HL-60/S4 (cell line): ENCODE measurements at regions not wholly inside any gene's neighbourhood (a gene's known extent, or its start where the extent isn't known, plus 50 kb on each side); places are given as distances from the start of the nearest gene placed in this dataset.

Experiments
- in situ Hi-C: fragments of 300-500 bp; cut with MboI; formaldehyde crosslinking; loops from 2 replicates; pipeline ENCODE4 v1.14.3; 2022; ENCODE audit warnings: low sequenced_read_pairs

GRCh38 chr5:174229514-174230370, 184.2 kb downstream of the NSG2 start:
- in situ Hi-C loops, result no loop called here

- in situ Hi-C loops, result no loop called here
Observed at GRCh38 chr5:174231956-174232487, 186.5 kb downstream of the NSG2 start.

GRCh38 chr5:174234388-174234787, 188.9 kb downstream of the NSG2 start:
- in situ Hi-C loops, result no loop called here

GRCh38 chr5:174235221-174236011, 189.9 kb downstream of the NSG2 start:
- in situ Hi-C loops, result no loop called here

DNA sequence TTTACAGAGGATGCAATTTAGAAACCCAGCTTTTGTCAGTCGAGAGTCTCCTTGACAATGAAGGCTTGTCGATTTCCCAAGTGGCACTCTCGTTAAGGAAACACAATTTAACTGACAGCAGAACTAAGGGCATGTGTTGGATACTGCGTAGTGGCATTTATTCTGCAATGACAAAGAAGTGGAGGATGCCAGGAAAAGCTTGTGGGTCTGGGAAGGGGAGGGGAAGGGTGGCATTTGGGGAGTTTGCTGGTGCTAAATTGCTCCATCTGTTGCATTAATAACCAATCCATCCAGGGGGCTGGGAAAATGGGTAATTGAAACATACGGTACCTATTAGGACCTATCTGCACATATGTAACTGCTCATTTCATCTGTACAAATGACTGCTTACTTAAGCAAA, 190.6 kb downstream of the NSG2 start:
- in situ Hi-C loops, result no loop called here

GRCh38 chr5:174239718-174240117, 194.2 kb downstream of the NSG2 start:
- in situ Hi-C loops, result no loop called here

DNA sequence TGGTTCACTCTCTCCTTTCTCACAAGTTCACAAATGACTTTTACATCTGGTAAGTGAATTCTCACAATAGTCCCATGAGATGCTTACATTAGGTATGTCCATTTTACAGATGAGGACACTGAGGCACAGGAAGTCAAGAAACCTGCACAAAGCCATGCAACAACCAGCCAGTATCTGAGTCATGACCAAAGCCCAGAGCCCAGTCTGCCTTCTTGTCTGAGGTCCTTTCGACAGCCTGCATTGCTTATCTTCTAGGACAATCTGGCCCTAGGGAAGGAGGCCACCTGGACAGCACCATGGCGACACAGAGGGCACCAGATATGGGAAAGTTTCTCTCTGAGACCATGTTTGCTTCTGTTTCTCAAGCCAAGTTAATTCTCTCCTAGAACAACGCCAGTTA, 197.1 kb downstream of the NSG2 start:
- in situ Hi-C loops, result no loop called here

GRCh38 chr5:174243904-174244303, 198.4 kb downstream of the NSG2 start:
- in situ Hi-C loops, result no loop called here

DNA sequence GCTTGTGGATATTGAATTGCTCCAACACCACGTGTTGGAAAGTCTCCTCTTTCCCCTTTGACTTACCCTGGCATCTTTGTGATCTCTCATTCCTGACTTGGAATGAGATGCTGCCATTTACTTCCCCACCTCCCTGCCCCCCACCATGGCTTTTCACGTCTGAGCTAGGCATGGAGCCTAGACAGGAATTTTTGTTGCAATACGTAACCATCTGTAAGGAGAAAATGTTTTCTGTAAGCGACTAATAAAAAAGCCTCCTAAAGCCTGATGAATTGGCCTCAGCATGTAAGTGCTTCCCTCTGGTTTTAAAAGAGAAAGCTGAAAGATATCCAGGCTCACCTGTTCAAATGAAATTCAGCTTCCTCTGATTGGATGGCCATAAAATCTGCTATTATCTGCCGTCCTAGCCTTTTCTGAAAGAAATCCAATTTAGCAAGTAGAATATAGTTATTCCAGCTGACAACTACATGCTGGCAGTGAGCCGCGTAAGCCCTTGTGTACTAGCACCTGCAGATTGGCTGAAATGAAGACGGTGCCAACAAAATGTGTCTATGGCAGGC, 200.1 kb downstream of the NSG2 start:
- in situ Hi-C loops, result no loop called here

- in situ Hi-C loops, result no loop called here
Observed at GRCh38 chr5:174246743-174247142, 201.2 kb downstream of the NSG2 start.

DNA sequence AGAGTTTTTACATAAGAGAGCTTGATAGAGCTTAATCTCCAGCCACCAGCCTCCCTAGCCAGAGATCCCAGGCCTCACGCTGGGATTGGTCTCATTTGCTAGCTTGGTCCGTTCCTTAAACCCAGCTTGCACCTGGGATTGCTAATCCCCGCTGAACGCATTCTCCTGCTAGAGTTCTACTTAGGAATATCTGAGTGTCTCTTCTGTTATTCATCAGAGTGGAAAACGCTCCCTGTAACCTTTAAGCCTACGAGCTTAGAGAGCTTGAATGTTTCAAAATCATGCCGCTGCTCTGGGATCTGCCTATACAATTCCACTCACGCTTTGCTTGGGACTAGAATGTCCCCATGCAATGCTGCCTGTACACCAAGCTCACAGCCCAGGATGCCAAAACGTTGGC, 201.8 kb downstream of the NSG2 start:
- in situ Hi-C loops, result no loop called here

DNA sequence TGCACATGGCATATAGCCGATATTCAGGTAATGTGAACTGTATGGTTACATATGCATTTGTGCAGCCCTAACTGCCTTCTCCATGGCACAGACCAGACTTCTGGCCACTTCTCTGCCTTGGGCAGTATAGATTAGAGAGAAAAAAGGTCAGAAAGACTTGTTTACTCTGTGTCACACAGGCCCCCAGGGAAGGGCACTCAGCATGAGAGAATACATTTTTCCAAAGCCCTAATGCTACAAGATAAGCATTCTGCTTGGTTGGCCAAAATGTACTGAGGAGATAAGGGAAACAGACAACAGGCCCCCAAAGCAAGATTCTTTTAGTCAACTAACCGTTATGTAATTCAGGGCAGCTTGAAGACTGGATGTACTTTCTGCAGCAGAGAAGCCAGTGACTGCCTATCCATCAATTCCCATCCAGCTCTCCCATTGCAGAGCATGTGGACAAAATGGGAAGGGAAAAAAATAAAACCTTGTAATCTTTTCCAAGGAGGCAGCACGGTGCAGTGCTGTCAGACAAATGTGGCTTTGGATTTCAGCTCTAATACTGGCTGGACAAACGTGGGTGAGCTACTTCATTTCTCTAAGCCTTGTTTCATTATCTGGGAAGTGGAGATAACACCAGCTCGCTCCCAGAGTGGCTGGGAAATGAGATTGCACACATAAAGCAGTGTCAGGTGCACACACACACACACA, 205.9 kb downstream of the NSG2 start:
- in situ Hi-C loops, result no loop called here

DNA sequence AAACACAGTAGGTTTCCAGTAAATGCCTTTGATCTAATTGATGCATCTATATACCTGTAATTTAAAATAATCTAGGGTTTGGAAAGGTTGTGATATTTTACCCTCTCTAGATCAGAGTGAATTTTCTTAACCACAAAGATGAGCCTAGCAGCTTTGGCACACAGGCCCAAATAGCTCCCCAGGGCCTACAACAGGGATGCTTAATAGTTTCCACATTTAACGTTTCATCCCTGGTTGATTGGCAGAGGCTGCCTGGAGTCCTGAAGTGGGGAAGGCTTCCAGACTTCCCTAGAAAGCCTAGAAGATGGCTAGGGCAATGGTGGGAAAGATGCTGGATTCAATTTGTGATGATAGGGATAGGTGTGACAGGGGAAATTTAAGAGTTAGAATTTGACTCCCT, 206.6 kb downstream of the NSG2 start:
- in situ Hi-C loops, result no loop called here

DNA sequence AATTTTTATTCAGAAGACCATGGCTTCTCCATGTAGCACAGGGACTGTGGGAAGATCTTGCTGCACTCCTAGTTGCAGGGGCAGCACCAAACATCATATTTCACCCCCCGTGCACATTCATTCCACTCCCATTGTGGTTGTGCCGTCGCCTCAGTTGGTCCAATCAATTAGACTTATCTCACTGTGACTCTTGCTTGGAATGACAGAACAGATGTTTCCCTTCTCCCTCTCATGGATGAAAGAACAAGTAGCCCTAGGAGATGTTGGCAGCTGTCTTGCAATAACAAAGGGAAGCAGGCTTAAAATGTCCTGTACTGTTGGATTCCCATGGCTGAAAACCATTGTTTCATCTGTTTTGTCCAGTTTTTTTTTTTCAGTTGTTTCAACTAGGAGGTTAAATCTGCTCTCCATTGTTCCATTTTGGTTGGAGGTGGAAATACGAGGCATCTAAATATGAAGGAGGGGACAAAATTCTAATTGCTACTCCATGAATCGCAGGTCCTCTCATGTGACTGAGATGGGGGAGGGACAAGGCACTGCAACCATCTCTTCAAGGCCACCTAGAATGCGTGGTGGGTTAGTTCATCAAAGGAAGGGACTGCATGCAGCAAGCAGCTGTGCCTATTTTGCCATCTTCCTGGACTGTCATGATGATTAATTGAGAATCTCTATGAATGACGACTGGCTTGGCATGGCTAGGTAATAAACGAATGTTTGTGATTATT, 214.4 kb downstream of the NSG2 start:
- in situ Hi-C loops, result no loop called here

DNA sequence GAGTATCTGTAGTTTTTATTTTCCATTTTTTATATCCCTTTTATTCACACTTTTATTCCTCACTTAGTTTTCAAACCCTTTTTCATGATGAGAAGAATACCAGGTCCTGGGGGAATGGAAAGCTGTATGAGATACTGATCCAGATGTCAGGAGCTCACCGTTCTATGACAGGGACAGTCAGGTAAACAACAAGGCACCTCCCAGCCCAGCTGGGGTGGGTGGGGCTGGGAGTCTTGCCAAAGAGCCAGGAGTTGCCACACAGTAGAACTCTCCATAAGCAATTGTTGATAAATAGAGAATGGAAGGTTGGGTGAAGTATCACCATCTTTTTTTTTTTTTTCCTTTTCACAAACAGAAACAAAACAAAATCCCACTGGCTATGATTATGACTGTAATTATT, 225.8 kb downstream of the NSG2 start:
- in situ Hi-C loops, result no loop called here

- in situ Hi-C loops, result no loop called here
Observed at GRCh38 chr5:174272671-174273070, 227.2 kb downstream of the NSG2 start.

DNA sequence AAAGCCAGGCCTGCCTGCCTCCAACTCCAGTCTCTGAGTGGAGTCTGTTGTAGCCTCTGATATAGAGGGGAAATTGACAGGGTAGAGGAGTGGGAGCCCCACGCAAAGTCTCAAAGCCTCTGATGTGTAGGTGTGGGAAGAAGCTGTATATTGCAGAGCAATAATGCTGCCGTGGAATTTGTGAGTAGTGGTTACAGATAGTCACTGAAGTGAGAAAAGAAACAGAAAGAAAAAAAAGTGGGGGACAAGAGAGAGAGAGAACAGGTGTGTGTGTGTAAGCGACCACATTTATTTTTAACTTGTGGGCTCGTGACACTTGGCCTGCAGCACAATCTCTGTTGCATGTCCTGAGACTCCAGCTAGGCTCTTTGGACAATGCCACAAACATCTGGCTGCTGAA, 227.8 kb downstream of the NSG2 start:
- in situ Hi-C loops, result no loop called here

DNA sequence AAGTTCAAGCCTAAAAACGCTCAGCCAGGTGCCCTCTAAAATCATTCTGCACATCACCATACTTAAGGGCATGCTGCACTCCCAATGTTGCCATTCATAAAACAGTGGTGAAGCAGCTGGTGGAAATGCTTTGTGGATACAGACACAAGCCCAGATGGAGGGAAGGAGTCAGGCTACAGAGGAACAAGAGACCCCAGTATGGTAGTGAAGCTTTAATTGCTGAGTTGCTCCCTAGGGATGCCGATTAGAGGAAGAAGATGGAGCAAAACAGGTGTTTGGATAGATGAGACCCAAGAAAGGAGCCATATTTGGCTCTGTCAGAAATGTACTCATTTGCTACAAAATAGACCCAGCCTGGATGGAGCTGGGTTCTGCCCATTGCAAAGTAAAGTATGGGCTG, 230.5 kb downstream of the NSG2 start:
- in situ Hi-C loops, result no loop called here

- in situ Hi-C loops, result no loop called here
Observed at GRCh38 chr5:174281089-174281760, 235.7 kb downstream of the NSG2 start.

- in situ Hi-C loops, result no loop called here
Observed at GRCh38 chr5:174281855-174282254, 236.3 kb downstream of the NSG2 start.
